BE2C (cell line): ENCODE measurements at regions not wholly inside any gene's neighbourhood (a gene's known extent, or its start where the extent isn't known, plus 50 kb on each side); places are given as distances from the start of the nearest gene placed in this dataset.

Source experiments
- DNase-seq: peaks from one replicate; pipeline ENCODE4 v3.0.0-alpha.2; 2020
- H3K27me3 ChIP-seq: fragments of 250-450 bp; sonication (Bioruptor Pico); 2 replicates; pipeline ENCODE4 v1.5.1; 2020; ENCODE audit warnings: mild to moderate bottlenecking
- H3K36me3 ChIP-seq: fragments of 250-450 bp; sonication (Bioruptor Pico); 2 replicates; pipeline ENCODE4 v1.5.1; 2020; ENCODE audit warnings: mild to moderate bottlenecking
- H3K4me1 ChIP-seq: fragments of 250-450 bp; sonication (Bioruptor Pico); 2 replicates; pipeline ENCODE4 v1.5.1; 2020
- H3K4me3 ChIP-seq: 2 replicates; pipeline ENCODE4 v1.5.1; 2011; ENCODE audit warnings: low read depth, low read length
- H3K9me3 ChIP-seq: fragments of 250-450 bp; sonication (Bioruptor Pico); 2 replicates; pipeline ENCODE4 v1.5.1; 2020
- TF ChIP-seq, protein P1 (sequence below): IDR thresholded peaks from 2 replicates; pipeline ENCODE4 v1.5.1; 2012; ENCODE audit warnings: mild to moderate bottlenecking, low read depth, low read length

DNA sequence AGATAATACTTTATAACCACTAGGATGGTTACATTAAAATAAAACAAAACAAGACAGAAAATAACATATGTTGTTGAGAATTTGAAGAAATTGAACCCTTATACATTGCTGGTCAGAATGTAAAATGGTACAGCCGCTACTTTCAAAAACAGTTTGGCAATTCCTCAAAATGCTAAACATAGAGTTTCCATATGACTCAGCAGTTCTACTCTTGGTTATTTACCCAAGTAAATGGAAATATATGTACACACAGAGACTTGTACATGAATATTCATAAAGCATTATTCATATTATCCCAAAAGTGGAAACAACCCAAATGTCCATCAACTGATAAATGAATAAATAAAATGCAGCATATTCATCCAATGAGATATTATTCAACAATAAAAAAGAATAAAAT lies 92.5 kb upstream of the LRATD1 start:
- H3K27me3 ChIP-seq, result no peaks in the 10 kb centered on the region
- H3K9me3 ChIP-seq, result no peaks in the 10 kb centered on the region
- no peak overlapping the region for H3K4me3 ChIP-seq
- no peak for DNase-seq
- H3K36me3 ChIP-seq, result no peaks in the 10 kb centered on the region
- TF ChIP-seq, protein P1, sequence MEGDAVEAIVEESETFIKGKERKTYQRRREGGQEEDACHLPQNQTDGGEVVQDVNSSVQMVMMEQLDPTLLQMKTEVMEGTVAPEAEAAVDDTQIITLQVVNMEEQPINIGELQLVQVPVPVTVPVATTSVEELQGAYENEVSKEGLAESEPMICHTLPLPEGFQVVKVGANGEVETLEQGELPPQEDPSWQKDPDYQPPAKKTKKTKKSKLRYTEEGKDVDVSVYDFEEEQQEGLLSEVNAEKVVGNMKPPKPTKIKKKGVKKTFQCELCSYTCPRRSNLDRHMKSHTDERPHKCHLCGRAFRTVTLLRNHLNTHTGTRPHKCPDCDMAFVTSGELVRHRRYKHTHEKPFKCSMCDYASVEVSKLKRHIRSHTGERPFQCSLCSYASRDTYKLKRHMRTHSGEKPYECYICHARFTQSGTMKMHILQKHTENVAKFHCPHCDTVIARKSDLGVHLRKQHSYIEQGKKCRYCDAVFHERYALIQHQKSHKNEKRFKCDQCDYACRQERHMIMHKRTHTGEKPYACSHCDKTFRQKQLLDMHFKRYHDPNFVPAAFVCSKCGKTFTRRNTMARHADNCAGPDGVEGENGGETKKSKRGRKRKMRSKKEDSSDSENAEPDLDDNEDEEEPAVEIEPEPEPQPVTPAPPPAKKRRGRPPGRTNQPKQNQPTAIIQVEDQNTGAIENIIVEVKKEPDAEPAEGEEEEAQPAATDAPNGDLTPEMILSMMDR, result no peak
- H3K4me1 ChIP-seq, result no peaks in the 10 kb centered on the region

DNA sequence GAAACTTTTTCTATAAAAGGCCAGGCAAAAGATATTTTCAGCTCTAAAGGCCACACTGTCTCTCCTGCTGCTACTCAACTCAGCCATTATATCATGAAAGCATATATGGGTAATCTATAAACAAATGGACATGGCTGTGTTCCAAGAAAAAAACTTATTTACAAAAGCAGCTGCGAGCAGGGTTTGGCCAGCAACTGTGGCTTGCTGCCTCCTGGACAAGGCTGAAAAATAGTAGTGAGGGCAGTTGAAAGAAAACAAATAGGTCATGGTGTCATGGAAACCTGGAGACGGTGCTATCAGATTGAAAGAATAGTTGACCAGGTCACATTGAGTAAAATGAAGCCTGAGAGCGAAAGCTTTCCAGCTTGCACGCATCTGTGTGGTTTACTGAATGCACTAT lies 89.2 kb upstream of the LRATD1 start:
- H3K27me3 ChIP-seq, result peaks cover 3% of the 10 kb centered on the region; the same call in 1 of the 2 replicates
- H3K9me3 ChIP-seq, result no peaks in the 10 kb centered on the region
- H3K4me1 ChIP-seq, result no peaks in the 10 kb centered on the region
- DNase-seq, result no peak
- no peak overlapping the region for H3K4me3 ChIP-seq
- TF ChIP-seq, protein P1, result no peak
- no peaks in the 10 kb centered on the region for H3K36me3 ChIP-seq

DNA sequence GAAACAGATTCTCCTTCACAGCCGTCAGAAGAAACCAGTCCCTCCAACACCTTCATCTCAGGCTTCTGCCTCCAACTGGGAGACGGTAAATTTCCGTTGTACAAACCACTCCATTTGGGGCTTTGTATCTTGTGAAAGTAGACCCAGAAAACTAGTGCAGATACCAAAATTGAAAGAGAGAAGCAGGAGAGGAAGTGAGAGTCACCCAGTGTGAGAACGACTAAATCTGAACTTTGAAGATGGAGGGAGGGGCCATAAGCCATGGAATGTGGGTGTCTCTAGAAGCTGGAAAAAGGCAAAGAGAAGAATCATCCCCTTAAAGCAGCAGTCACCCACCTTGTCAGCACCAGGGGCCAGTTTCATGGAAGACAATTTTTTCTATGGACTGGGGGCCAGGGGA lies 88.3 kb upstream of the LRATD1 start:
- no peak for DNase-seq
- Histone ChIP-seq H3K27me3 (peaks cover 3% of the 10 kb centered on the region; the same call in 1 of the 2 replicates), H3K36me3 (no peaks in the 10 kb centered on the region), H3K4me3 (no peak overlapping the region), H3K4me1 (no peaks in the 10 kb centered on the region), H3K9me3 (no peaks in the 10 kb centered on the region)
- TF ChIP-seq, protein P1, result no peak

DNA sequence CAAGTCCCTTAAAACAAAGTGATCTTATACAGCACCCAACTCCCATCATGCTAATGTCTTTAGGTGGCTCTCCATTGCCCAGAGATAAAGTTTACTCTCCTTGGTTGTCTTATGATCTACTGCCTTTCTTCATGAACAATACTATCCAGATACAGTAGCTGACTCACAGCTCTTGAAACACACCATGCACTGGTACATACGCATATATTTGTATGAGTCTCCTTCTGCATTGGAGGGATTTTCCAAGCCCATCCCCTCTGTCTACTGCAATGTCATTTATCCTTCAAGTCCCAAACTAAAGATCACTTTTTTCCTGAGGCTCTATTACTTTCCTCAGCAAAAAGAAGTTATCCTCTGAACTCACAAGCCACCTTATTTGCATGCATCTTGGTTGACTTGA lies 84.7 kb upstream of the LRATD1 start:
- H3K27me3 ChIP-seq, result peaks cover 3% of the 10 kb centered on the region; the same call in 1 of the 2 replicates
- TF ChIP-seq, protein P1, result no peak
- no peak for DNase-seq
- no peaks in the 10 kb centered on the region for H3K36me3 ChIP-seq
- H3K9me3 ChIP-seq, result no peaks in the 10 kb centered on the region
- no peak overlapping the region for H3K4me3 ChIP-seq
- H3K4me1 ChIP-seq, result no peaks in the 10 kb centered on the region

DNA sequence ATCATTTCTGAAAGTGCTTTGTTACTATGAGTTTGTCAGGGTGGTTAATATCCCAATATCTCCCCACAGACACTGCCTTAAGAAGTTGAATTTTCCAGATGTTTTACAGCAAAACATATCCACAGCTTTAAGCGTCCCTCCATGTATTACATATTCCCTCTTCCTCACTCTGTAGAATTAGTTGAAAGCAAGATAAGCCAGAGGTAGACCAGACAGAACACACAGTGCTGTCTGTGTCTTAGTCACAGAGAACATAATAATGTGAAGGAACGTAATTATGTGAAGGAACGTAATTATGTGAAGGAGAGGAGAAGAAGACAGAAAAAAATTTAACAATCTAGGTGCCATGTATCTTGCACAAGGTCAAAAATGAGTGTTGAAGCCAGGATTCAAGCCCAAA lies 81.9 kb upstream of the LRATD1 start:
- Histone ChIP-seq H3K4me3 (no peak overlapping the region), H3K9me3 (no peaks in the 10 kb centered on the region), H3K36me3 (no peaks in the 10 kb centered on the region), H3K27me3 (peaks cover 3% of the 10 kb centered on the region; the same call in 1 of the 2 replicates), H3K4me1 (no peaks in the 10 kb centered on the region)
- no peak for DNase-seq
- TF ChIP-seq, protein P1, result no peak

DNA sequence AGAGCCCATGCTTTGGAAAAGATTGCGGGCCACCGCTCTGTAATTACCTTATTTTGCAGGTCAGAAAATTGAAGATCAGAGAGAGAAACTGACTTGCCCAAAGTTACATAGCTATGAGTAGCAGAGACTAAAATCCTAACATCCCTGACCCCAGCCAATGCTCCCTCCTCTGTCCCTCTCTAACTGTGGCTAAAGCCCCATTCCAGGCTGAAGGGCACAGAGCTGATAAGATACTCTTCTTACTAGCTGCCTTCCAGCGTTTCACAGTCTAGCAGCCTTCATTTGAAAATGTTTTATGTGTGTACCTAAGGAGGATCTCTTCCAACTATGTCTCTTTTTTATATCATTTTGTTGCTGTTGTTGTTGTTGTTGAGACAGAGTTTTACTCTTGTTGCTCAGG lies 81.4 kb upstream of the LRATD1 start:
- Histone ChIP-seq H3K4me3 (no peak overlapping the region), H3K9me3 (no peaks in the 10 kb centered on the region), H3K4me1 (no peaks in the 10 kb centered on the region), H3K27me3 (peaks cover 3% of the 10 kb centered on the region; the same call in 1 of the 2 replicates), H3K36me3 (no peaks in the 10 kb centered on the region)
- DNase-seq, result no peak
- TF ChIP-seq, protein P1, result no peak
